Muscle layer of duodenum (tissue), 2 donors: ENCODE measurements at regions not wholly inside any gene's neighbourhood (a gene's known extent, or its start where the extent isn't known, plus 50 kb on each side); places are given as distances from the start of the nearest gene placed in this dataset.

Source experiments
- H3K27ac ChIP-seq: one replicate; pipeline ENCODE4 v1.7.0; 2013; ENCODE audit warnings: mild to moderate bottlenecking, low read length
- H3K27me3 ChIP-seq: one replicate; pipeline ENCODE4 v1.7.0; 2013; ENCODE audit warnings: low read depth, mild to moderate bottlenecking, control low read depth, low read length
- H3K36me3 ChIP-seq, 2 donors: one replicate each; pipeline ENCODE4 v1.7.0; 2013; ENCODE audit warnings: low read length in 2 of 2, control low read depth in 1 of 2, mild to moderate bottlenecking in 1 of 2; ENCODE audit not compliant: insufficient read depth in 2 of 2, control insufficient read depth in 1 of 2
- H3K4me1 ChIP-seq, 2 donors: one replicate each; pipeline ENCODE4 v1.7.0; 2013; ENCODE audit warnings: low read length in 2 of 2, mild to moderate bottlenecking in 2 of 2, control low read depth in 1 of 2, moderate library complexity in 1 of 2; ENCODE audit not compliant: insufficient read depth in 2 of 2, control insufficient read depth in 1 of 2
- H3K4me3 ChIP-seq, 2 donors: one replicate each; pipeline ENCODE4 v1.7.0; 2013; ENCODE audit warnings: low read length in 2 of 2, low read depth in 1 of 2, mild to moderate bottlenecking in 1 of 2
- H3K9me3 ChIP-seq, 2 donors: one replicate each; pipeline ENCODE4 v1.7.0; 2013; ENCODE audit warnings: low read length in 2 of 2, control low read depth in 1 of 2, mild to moderate bottlenecking in 1 of 2; ENCODE audit not compliant: control insufficient read depth in 1 of 2
- donor health status: healthy.

GRCh38 chr7:20053334-20054104 is 163.7 kb downstream of the MACC1 start:
- Histone ChIP-seq H3K27ac (no peak overlapping the region), H3K4me3 (no peak overlapping the region), H3K36me3 (no peaks in the 10 kb centered on the region), H3K4me1 (no peaks in the 10 kb centered on the region), H3K9me3 (no peaks in the 10 kb centered on the region), H3K27me3 (no peaks in the 10 kb centered on the region)

- no peaks in the 10 kb centered on the region for H3K4me1 ChIP-seq
- no peaks in the 10 kb centered on the region for H3K36me3 ChIP-seq
- no peak overlapping the region for H3K4me3 ChIP-seq
- no peaks in the 10 kb centered on the region for H3K27me3 ChIP-seq
- no peak overlapping the region for H3K27ac ChIP-seq
- no peaks in the 10 kb centered on the region for H3K9me3 ChIP-seq
Observed at GRCh38 chr7:20050241-20050966, 166.8 kb downstream of the MACC1 start.

GRCh38 chr7:20038676-20039075 is 178.5 kb downstream of the MACC1 start:
- H3K27ac ChIP-seq = no peak overlapping the region
- H3K4me1 ChIP-seq = no peaks in the 10 kb centered on the region
- no peaks in the 10 kb centered on the region for H3K36me3 ChIP-seq
- no peaks in the 10 kb centered on the region for H3K9me3 ChIP-seq
- no peak overlapping the region for H3K4me3 ChIP-seq
- no peaks in the 10 kb centered on the region for H3K27me3 ChIP-seq

- Histone ChIP-seq H3K27ac (no peak overlapping the region), H3K4me1 (peaks cover 6 to 15% of the 10 kb centered on the region in 2 donors), H3K36me3 (no peaks in the 10 kb centered on the region), H3K4me3 (no peak overlapping the region), H3K27me3 (no peaks in the 10 kb centered on the region), H3K9me3 (no peaks in the 10 kb centered on the region)
Observed at GRCh38 chr7:20035279-20035875, 181.8 kb downstream of the MACC1 start.

GRCh38 chr7:20033621-20034400 is 183.4 kb downstream of the MACC1 start:
- H3K27me3 ChIP-seq = no peaks in the 10 kb centered on the region
- peaks cover 6 to 15% of the 10 kb centered on the region in 2 donors for H3K4me1 ChIP-seq
- no peaks in the 10 kb centered on the region for H3K36me3 ChIP-seq
- no peaks in the 10 kb centered on the region for H3K9me3 ChIP-seq
- peak overlapping the region; percentile 30 for H3K27ac ChIP-seq
- no peak overlapping the region for H3K4me3 ChIP-seq

- H3K4me1 ChIP-seq = peaks cover 6 to 15% of the 10 kb centered on the region in 2 donors
- H3K9me3 ChIP-seq = no peaks in the 10 kb centered on the region
- peak overlapping the region; percentile 30 for H3K27ac ChIP-seq
- no peak overlapping the region for H3K4me3 ChIP-seq
- H3K36me3 ChIP-seq = no peaks in the 10 kb centered on the region
- no peaks in the 10 kb centered on the region for H3K27me3 ChIP-seq
Observed at GRCh38 chr7:20032741-20033140, 184.4 kb downstream of the MACC1 start.

GRCh38 chr7:20030915-20031362 is 186.2 kb downstream of the MACC1 start:
- Histone ChIP-seq H3K4me1 (peaks cover 6 to 15% of the 10 kb centered on the region in 2 donors), H3K27me3 (no peaks in the 10 kb centered on the region), H3K9me3 (no peaks in the 10 kb centered on the region)

GRCh38 chr7:20030417-20030816 is 186.8 kb downstream of the MACC1 start:
- peaks cover 6 to 15% of the 10 kb centered on the region in 2 donors for H3K4me1 ChIP-seq
- no peaks in the 10 kb centered on the region for H3K9me3 ChIP-seq
- no peak overlapping the region for H3K27ac ChIP-seq
- no peak overlapping the region for H3K4me3 ChIP-seq
- H3K36me3 ChIP-seq = no peaks in the 10 kb centered on the region
- H3K27me3 ChIP-seq = no peaks in the 10 kb centered on the region

More at GRCh38 chr7:20030915-20031362, 186.2 kb downstream of the MACC1 start:
- Histone ChIP-seq H3K36me3 (no peaks in the 10 kb centered on the region), H3K27ac (no peak overlapping the region), H3K4me3 (no peak overlapping the region)

GRCh38 chr7:20026762-20027161 is 190.4 kb downstream of the MACC1 start:
- peaks cover 0 to 5% of the 10 kb centered on the region in 2 donors for H3K4me1 ChIP-seq
- H3K27ac ChIP-seq = no peak overlapping the region

GRCh38 chr7:20021831-20022230 is 195.4 kb downstream of the MACC1 start:
- Histone ChIP-seq H3K4me1 (no peaks in the 10 kb centered on the region), H3K27me3 (no peaks in the 10 kb centered on the region), H3K36me3 (no peaks in the 10 kb centered on the region), H3K9me3 (no peaks in the 10 kb centered on the region), H3K4me3 (no peak overlapping the region), H3K27ac (no peak overlapping the region)

More at GRCh38 chr7:20026762-20027161, 190.4 kb downstream of the MACC1 start:
- no peaks in the 10 kb centered on the region for H3K27me3 ChIP-seq
- H3K36me3 ChIP-seq = no peaks in the 10 kb centered on the region
- H3K9me3 ChIP-seq = no peaks in the 10 kb centered on the region
- H3K4me3 ChIP-seq = no peak overlapping the region

- Histone ChIP-seq H3K27ac (no peak overlapping the region), H3K4me1 (no peaks in the 10 kb centered on the region), H3K9me3 (no peaks in the 10 kb centered on the region), H3K27me3 (no peaks in the 10 kb centered on the region), H3K36me3 (no peaks in the 10 kb centered on the region), H3K4me3 (no peak overlapping the region)
Observed at GRCh38 chr7:20021066-20021465, 196.1 kb downstream of the MACC1 start.
